K562 (cell line): ENCODE measurements at regions not wholly inside any gene's neighbourhood (a gene's known extent, or its start where the extent isn't known, plus 50 kb on each side); places are given as distances from the start of the nearest gene placed in this dataset.

Experiments
- ATAC-seq: fragments of 200-7000 bp; cut with Tn5 transposase; 3 replicates; pipeline ENCODE4 v1.9.1; 2020; ENCODE audit warnings: moderate library complexity
- BruUV-seq: library from RNA; stranded (reverse); fragments of 400-500 nt; replicated peaks from 2 replicates; lab custom pipeline; 2021; lab: Mats Ljungman, UMichigan
- CTCF ChIA-PET: fragments of 300-600 bp; formaldehyde crosslinking; extraction: SDS; loops from one replicate; lab custom pipeline; 2021; ENCODE audit warnings: low intra/inter-chr PET ratio; lab: Yijun Ruan, JAX
- POLR2A ChIA-PET: fragments of 300-600, 350-650 bp; sonication (Branson Sonifier 250); formaldehyde crosslinking; extraction: SDS; loops from one replicate; lab custom pipeline; 2021; ENCODE audit warnings: antibody characterized with exemption, inconsistent platforms; lab: Yijun Ruan, JAX
- DNase-seq, 4 experiments: peaks; one replicate each; pipeline versions ENCODE4 v3.0.0 to v3.0.0-alpha.2; 2011 to 2018; ENCODE audit warnings: low spot score in 3 of 4, mixed read lengths in 3 of 4; ENCODE audit errors: extremely low read depth in 1 of 4
- FAIRE-seq: peaks from 2 replicates; lab custom pipeline; 2011; peaks lifted over from hg19 to GRCh38; lab: Jason Lieb, UNC
- H2AFZ ChIP-seq: 2 replicates; pipeline ENCODE4 v1.6.0; 2011; ENCODE audit warnings: low read depth, low read length, control low read depth, inconsistent platforms
- H3K27ac ChIP-seq: fragments of 200-600 bp; 3 replicates; pipeline ENCODE4 v1.8.0; 2011; ENCODE audit warnings: low read depth, mild to moderate bottlenecking, control low read depth, inconsistent platforms, low read length, moderate library complexity, mixed read lengths; ENCODE audit errors: extremely low read depth
- H3K27me3 ChIP-seq, 2 experiments: fragments of 300-600 bp in 1 of 2; 2 replicates in 1 of 2; 3 replicates in 1 of 2; pipeline versions ENCODE4 v1.6.0 to v1.8.0; 2011; ENCODE audit warnings: inconsistent platforms in 2 of 2, low read length in 2 of 2, mild to moderate bottlenecking in 1 of 2, mixed read lengths in 1 of 2, moderate library complexity in 1 of 2; ENCODE audit not compliant: control insufficient read depth in 2 of 2, insufficient read depth in 2 of 2
- H3K36me3 ChIP-seq: fragments of 300-600 bp; 3 replicates; pipeline ENCODE4 v1.8.0; 2011; ENCODE audit warnings: mild to moderate bottlenecking, low read length, inconsistent platforms; ENCODE audit not compliant: control insufficient read depth, insufficient read depth
- H3K4me1 ChIP-seq, 2 experiments: fragments of 200-600 bp in 1 of 2; replicated peaks in 1 of 2; 2 replicates in 1 of 2; 3 replicates in 1 of 2; pipeline versions ENCODE4 v1.5.1 to v1.8.0; 2011; ENCODE audit warnings: inconsistent platforms in 2 of 2, low read length in 2 of 2, mild to moderate bottlenecking in 1 of 2, mixed read lengths in 1 of 2, moderate library complexity in 1 of 2; ENCODE audit not compliant: control insufficient read depth in 2 of 2, insufficient read depth in 2 of 2
- H3K4me2 ChIP-seq: 2 replicates; pipeline ENCODE4 v1.6.1; 2011; ENCODE audit warnings: low read length, control low read depth, inconsistent platforms, mixed read lengths; ENCODE audit not compliant: insufficient read depth
- H3K4me3 ChIP-seq: fragments of 200-600 bp; sonication (generic), shearing (Covaris generic); 2 replicates; pipeline ENCODE4 v1.5.1; 2016; ENCODE audit warnings: control low read depth, inconsistent platforms
- H3K79me2 ChIP-seq: fragments of 200-600 bp; 3 replicates; pipeline ENCODE4 v1.8.0; 2011; ENCODE audit warnings: low read length, inconsistent platforms; ENCODE audit not compliant: control insufficient read depth, insufficient read depth
- H3K9ac ChIP-seq, 2 experiments: 2 replicates each; pipeline versions ENCODE4 v1.6.0 to v1.6.1; 2011; ENCODE audit warnings: low read depth in 2 of 2, low read length in 2 of 2, control low read depth in 1 of 2, inconsistent platforms in 1 of 2, mild to moderate bottlenecking in 1 of 2, mixed read lengths in 1 of 2; ENCODE audit not compliant: insufficient read depth in 1 of 2
- H3K9me1 ChIP-seq: one replicate; pipeline ENCODE4 v1.6.0; 2011; ENCODE audit warnings: inconsistent platforms, mild to moderate bottlenecking, low read length, moderate library complexity; ENCODE audit not compliant: control insufficient read depth, insufficient read depth
- H3K9me3 ChIP-seq: replicated peaks from 2 replicates; pipeline ENCODE4 v1.5.1; 2011; ENCODE audit warnings: low read depth, low read length, inconsistent platforms; ENCODE audit not compliant: control insufficient read depth, insufficient read depth
- H4K20me1 ChIP-seq: replicated peaks from 2 replicates; pipeline ENCODE4 v1.6.1; 2011; ENCODE audit warnings: low read length, inconsistent platforms, mixed read lengths; ENCODE audit not compliant: control insufficient read depth, insufficient read depth
- ATF1 ChIP-seq, 2 experiments: fragments of 450-650 bp in 1 of 2; IDR thresholded peaks; 2 replicates each; pipeline ENCODE4 v1.6.1; 2016; ENCODE audit warnings: missing compliant biosample characterization in 1 of 2, missing genetic modification characterization in 1 of 2
- CBFA2T2 ChIP-seq: fragments of 450-650 bp; conservative IDR thresholded peaks from 2 replicates; pipeline ENCODE4 v1.6.1; 2017; ENCODE audit warnings: mild to moderate bottlenecking
- CBX3 ChIP-seq, 2 experiments: IDR thresholded peaks; 1 replicate in 1 of 2; 2 replicates in 1 of 2; pipeline ENCODE4 v1.6.1; 2012; ENCODE audit warnings: inconsistent platforms in 2 of 2, low read length in 2 of 2, borderline replicate concordance in 1 of 2, control low read depth in 1 of 2
- IRF2 ChIP-seq: sonication (generic); formaldehyde crosslinking; IDR thresholded peaks from 2 replicates; pipeline ENCODE4 v1.8.1; 2022; ENCODE audit warnings: mild to moderate bottlenecking, missing genetic modification reagents
- NFIC ChIP-seq: fragments of 450-650 bp; IDR thresholded peaks from 2 replicates; pipeline ENCODE4 v1.6.1; 2017; ENCODE audit warnings: mild to moderate bottlenecking, inconsistent platforms
- NFYB ChIP-seq: IDR thresholded peaks from 2 replicates; pipeline ENCODE4 v1.6.1; 2011; ENCODE audit warnings: mild to moderate bottlenecking, moderate library complexity; ENCODE audit not compliant: insufficient read length; ENCODE audit errors: extremely low read depth
- POLR3A ChIP-seq: IDR thresholded peaks from 2 replicates; pipeline ENCODE4 v1.6.1; 2011; ENCODE audit warnings: borderline replicate concordance, mild to moderate bottlenecking, moderate library complexity; ENCODE audit not compliant: insufficient read length, insufficient read depth; ENCODE audit errors: extremely low read depth
- RBM25 ChIP-seq: fragments of 200-400 bp; formaldehyde crosslinking; IDR thresholded peaks from 2 replicates; pipeline ENCODE4 v1.6.1; 2018; ENCODE audit warnings: low read length, low read depth, moderate library complexity; ENCODE audit not compliant: severe bottlenecking
- TOE1 ChIP-seq, 2 experiments: fragments of 450-650 bp in 1 of 2; sonication (generic) in 1 of 2; formaldehyde crosslinking in 1 of 2; IDR thresholded peaks; 2 replicates each; pipeline versions ENCODE4 v1.7.1 to v1.8.0; 2016 to 2022; ENCODE audit warnings: borderline replicate concordance in 2 of 2, mild to moderate bottlenecking in 2 of 2, antibody characterized with exemption in 1 of 2, inconsistent platforms in 1 of 2, low read depth in 1 of 2, missing genetic modification reagents in 1 of 2, moderate library complexity in 1 of 2
- ZFP36 ChIP-seq: fragments of 150-350 bp; IDR thresholded peaks from 2 replicates; pipeline ENCODE4 v1.6.1; 2018; ENCODE audit warnings: low read length, low read depth; ENCODE audit not compliant: partially characterized antibody
- ZKSCAN8 ChIP-seq: fragments of 200-800 bp; sonication (Bioruptor generic); IDR thresholded peaks from 2 replicates; pipeline ENCODE4 v1.6.1; 2016; ENCODE audit warnings: missing genetic modification characterization, missing compliant biosample characterization
- WGBS: fragments of 100-300 bp; shearing (Covaris generic); methylation state at CpG from one replicate; pipeline ENCODE4 v1.1.6; 2016; ENCODE audit warnings: low coverage, mixed read lengths; ENCODE audit not compliant: insufficient coverage; ENCODE audit errors: missing lambda C conversion rate; 5-methylcytosine and 5-hydroxymethylcytosine counted together
- in situ Hi-C: fragments of 300-500 bp; cut with MboI; formaldehyde crosslinking; loops from 4 replicates; pipeline ENCODE4 v1.15.0; 2018; ENCODE audit warnings: inconsistent platforms, mixed read lengths
- intact Hi-C: fragments of 100-400 bp; cut with micrococcal nuclease; formaldehyde crosslinking; loops from 2 replicates; pipeline ENCODE4 v1.14.2; 2022
- TF ChIP-seq, protein P1 (sequence below): fragments of 450-650 bp; formaldehyde crosslinking; IDR thresholded peaks from 2 replicates; pipeline ENCODE4 v1.4.0; 2022; ENCODE audit warnings: missing genetic modification characterization
- TF ChIP-seq, protein P2 (sequence below): fragments of 450-650 bp; formaldehyde crosslinking; IDR thresholded peaks from 2 replicates; pipeline ENCODE4 v1.4.0; 2020; ENCODE audit warnings: mild to moderate bottlenecking, mixed read lengths
- TF ChIP-seq, protein P3 (sequence below): sonication (generic); formaldehyde crosslinking; IDR thresholded peaks from 2 replicates; pipeline ENCODE4 v1.5.0; 2020; ENCODE audit warnings: missing genetic modification reagents
- TF ChIP-seq, protein P4 (sequence below): sonication (generic); formaldehyde crosslinking; IDR thresholded peaks from 2 replicates; pipeline ENCODE4 v1.9.0; 2022; ENCODE audit warnings: mild to moderate bottlenecking, missing genetic modification reagents

DNA sequence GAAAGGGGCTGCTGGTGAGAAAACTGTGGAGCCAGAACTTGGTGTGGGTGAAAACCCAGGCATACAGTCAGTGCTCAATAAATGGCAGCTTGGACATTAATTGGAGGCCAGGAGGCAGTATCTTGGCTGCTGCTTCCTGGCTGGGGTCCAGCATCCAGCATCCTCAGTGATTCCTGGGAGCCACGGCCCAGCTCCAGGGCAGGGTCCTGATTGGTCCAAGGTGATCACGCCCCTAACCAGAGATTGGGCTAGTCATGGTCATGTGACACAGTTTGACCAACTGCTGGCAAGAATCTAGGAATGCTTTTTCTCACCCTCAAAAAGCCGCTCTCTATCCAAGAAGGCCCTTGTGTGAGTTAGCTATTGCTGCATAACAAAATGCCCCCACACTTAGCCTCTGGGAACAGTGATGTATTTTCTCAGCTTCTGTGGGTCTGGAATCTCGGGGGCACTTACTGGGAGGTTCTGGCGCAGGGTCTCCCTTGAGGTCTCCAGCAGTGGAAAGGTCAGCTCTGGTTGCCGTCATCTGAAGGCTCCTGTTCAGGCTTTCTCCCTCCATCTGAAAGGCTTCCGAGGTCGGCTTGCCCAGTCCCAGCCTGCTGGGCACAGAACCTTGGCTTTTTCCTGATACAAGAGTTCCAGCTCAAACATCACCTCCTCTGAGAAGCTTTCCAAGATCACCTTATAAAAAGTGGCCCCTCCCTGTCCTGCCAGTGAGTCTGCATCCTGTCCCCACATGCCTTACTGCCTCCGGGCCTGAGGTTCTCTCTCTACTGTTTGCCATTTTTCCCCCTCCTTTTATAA is 119.2 kb upstream of the NCOR2 start:
- Histone ChIP-seq H3K79me2 (no peaks in the 10 kb centered on the region), H3K27me3 (peaks cover 2 to 39% of the 10 kb centered on the region in 2 experiments; a peak in 4 of 5 replicates), H3K4me1 (peaks cover 12 to 20% of the 10 kb centered on the region in 2 experiments), H3K4me3 (no peak overlapping the region), H3K36me3 (no peaks in the 10 kb centered on the region), H3K9me3 (no peaks in the 10 kb centered on the region), H3K9ac (no peak overlapping the region), H3K4me2 (no peak overlapping the region), H2AFZ (no peak overlapping the region), H3K9me1 (no peaks in the 10 kb centered on the region), H3K27ac (no peak overlapping the region), H4K20me1 (no peaks in the 10 kb centered on the region; the same call in 1 of the 2 replicates)
- peak; percentile 58 for ATAC-seq
- in situ Hi-C loops (no loop called here), intact Hi-C loops (loop anchor here (10.0 kb wide), 1 partner anchor 362 kb away; no protein-coding TSS in a partner anchor)
- 58% methylated on average over 9 of the region's 9 CpGs for WGBS
- FAIRE-seq = no peak
- ChIA-PET POLR2A (interaction anchor here (0.8 to 1.7 kb wide), 2 partner anchors 9 to 36 kb away, joined by 3 to 4 read pairs; no protein-coding TSS in a partner anchor), CTCF (no interaction called here)
- DNase-seq = peak; percentile 24 to 63 (median 58)
- BruUV-seq = no TSS peak
- 0 out of 2 replicates have a peak, but pooled peaks have one; percentile 13 for TF ChIP-seq CBFA2T2
- TF ChIP-seq CBX3 (IDR thresholded peaks at IDR 0.05; ENCODE audit: borderline replicate concordance in 1 of 2, low read length in 2 of 2) = peak in 1 of 2 experiments; percentile 28; a peak in 1 of 3 replicates
- TF ChIP-seq IRF2 = no peak
- no peak for TF ChIP-seq POLR3A
- TF ChIP-seq NFYB = peak; percentile 72
- no peak for TF ChIP-seq ATF1 (CRISPR knock-in tag; IDR thresholded peaks at IDR 0.05)
- no peak for TF ChIP-seq ATF1 (tag; IDR thresholded peaks at IDR 0.05)
- TF ChIP-seq, protein P1, sequence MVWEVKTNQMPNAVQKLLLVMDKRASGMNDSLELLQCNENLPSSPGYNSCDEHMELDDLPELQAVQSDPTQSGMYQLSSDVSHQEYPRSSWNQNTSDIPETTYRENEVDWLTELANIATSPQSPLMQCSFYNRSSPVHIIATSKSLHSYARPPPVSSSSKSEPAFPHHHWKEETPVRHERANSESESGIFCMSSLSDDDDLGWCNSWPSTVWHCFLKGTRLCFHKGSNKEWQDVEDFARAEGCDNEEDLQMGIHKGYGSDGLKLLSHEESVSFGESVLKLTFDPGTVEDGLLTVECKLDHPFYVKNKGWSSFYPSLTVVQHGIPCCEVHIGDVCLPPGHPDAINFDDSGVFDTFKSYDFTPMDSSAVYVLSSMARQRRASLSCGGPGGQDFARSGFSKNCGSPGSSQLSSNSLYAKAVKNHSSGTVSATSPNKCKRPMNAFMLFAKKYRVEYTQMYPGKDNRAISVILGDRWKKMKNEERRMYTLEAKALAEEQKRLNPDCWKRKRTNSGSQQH (CRISPR knock-in tag) = no peak
- peak; percentile 98 for TF ChIP-seq ZKSCAN8 (CRISPR knock-in tag)
- TF ChIP-seq, protein P2, sequence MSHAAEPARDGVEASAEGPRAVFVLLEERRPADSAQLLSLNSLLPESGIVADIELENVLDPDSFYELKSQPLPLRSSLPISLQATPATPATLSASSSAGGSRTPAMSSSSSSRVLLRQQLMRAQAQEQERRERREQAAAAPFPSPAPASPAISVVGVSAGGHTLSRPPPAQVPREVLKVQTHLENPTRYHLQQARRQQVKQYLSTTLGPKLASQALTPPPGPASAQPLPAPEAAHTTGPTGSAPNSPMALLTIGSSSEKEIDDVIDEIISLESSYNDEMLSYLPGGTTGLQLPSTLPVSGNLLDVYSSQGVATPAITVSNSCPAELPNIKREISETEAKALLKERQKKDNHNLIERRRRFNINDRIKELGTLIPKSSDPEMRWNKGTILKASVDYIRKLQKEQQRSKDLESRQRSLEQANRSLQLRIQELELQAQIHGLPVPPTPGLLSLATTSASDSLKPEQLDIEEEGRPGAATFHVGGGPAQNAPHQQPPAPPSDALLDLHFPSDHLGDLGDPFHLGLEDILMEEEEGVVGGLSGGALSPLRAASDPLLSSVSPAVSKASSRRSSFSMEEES (CRISPR knock-in tag) = peak; percentile 89
- TF ChIP-seq NFIC = peak; percentile 67
- TF ChIP-seq, protein P3, sequence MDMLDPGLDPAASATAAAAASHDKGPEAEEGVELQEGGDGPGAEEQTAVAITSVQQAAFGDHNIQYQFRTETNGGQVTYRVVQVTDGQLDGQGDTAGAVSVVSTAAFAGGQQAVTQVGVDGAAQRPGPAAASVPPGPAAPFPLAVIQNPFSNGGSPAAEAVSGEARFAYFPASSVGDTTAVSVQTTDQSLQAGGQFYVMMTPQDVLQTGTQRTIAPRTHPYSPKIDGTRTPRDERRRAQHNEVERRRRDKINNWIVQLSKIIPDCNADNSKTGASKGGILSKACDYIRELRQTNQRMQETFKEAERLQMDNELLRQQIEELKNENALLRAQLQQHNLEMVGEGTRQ (CRISPR knock-in tag) = peak; percentile 75
- peak; percentile 89 for TF ChIP-seq TOE1 (IDR thresholded peaks at IDR 0.05; ENCODE audit: borderline replicate concordance)
- no peak for TF ChIP-seq TOE1 (CRISPR knock-in tag; IDR thresholded peaks at IDR 0.05; ENCODE audit: borderline replicate concordance, low read depth)
- peak; percentile 41 for TF ChIP-seq RBM25
- TF ChIP-seq, protein P4, sequence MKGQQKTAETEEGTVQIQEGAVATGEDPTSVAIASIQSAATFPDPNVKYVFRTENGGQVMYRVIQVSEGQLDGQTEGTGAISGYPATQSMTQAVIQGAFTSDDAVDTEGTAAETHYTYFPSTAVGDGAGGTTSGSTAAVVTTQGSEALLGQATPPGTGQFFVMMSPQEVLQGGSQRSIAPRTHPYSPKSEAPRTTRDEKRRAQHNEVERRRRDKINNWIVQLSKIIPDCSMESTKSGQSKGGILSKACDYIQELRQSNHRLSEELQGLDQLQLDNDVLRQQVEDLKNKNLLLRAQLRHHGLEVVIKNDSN (CRISPR knock-in tag) = peak; percentile 82
- TF ChIP-seq ZFP36 = peak; percentile 51
